SK-N-DZ (cell line): ENCODE measurements at regions not wholly inside any gene's neighbourhood (a gene's known extent, or its start where the extent isn't known, plus 50 kb on each side); places are given as distances from the start of the nearest gene placed in this dataset.

ENCODE experiments used
- DNase-seq: peaks from one replicate; pipeline ENCODE4 v3.0.0-alpha.2; 2015; ENCODE audit warnings: low spot score

- no peak for DNase-seq
These were observed 496.7 kb upstream of the CFAP20DC start for GRCh38 chr3:59546522-59546921.

- DNase-seq, result no peak
These were observed 495.5 kb upstream of the CFAP20DC start for GRCh38 chr3:59545374-59545773.

- DNase-seq, result no peak
These were observed 492.5 kb upstream of the CFAP20DC start for GRCh38 chr3:59542276-59542675.

- no peak for DNase-seq
These were observed 490.9 kb upstream of the CFAP20DC start for GRCh38 chr3:59540696-59541095.

- no peak for DNase-seq
These were observed 490.4 kb upstream of the CFAP20DC start for GRCh38 chr3:59540241-59540640.

GRCh38 chr3:59538753-59539432 is 489.1 kb upstream of the CFAP20DC start:
- peak; percentile 9 for DNase-seq

- no peak for DNase-seq
These were observed 486.0 kb upstream of the CFAP20DC start for GRCh38 chr3:59535791-59536221.

GRCh38 chr3:59531994-59532393 is 482.2 kb upstream of the CFAP20DC start:
- DNase-seq, result no peak

- DNase-seq, result no peak
These were observed 481.4 kb upstream of the CFAP20DC start for GRCh38 chr3:59531066-59531745.

- no peak for DNase-seq
These were observed 478.4 kb upstream of the CFAP20DC start for GRCh38 chr3:59528251-59528650.

- no peak for DNase-seq
These were observed 477.7 kb upstream of the CFAP20DC start for GRCh38 chr3:59527493-59527892.

GRCh38 chr3:59526999-59527398 is 477.2 kb upstream of the CFAP20DC start:
- DNase-seq, result no peak

GRCh38 chr3:59522550-59522949 is 472.7 kb upstream of the CFAP20DC start:
- DNase-seq, result no peak

GRCh38 chr3:59519094-59519493 is 469.3 kb upstream of the CFAP20DC start:
- DNase-seq, result no peak

GRCh38 chr3:59518283-59519055 is 468.6 kb upstream of the CFAP20DC start:
- no peak for DNase-seq

- DNase-seq, result no peak
These were observed 467.6 kb upstream of the CFAP20DC start for GRCh38 chr3:59517388-59517787.

GRCh38 chr3:59515966-59516365 is 466.1 kb upstream of the CFAP20DC start:
- DNase-seq, result no peak

GRCh38 chr3:59514865-59515482 is 465.1 kb upstream of the CFAP20DC start:
- no peak for DNase-seq

- DNase-seq, result no peak
These were observed 463.7 kb upstream of the CFAP20DC start for GRCh38 chr3:59513570-59513969.

GRCh38 chr3:59512066-59512465 is 462.2 kb upstream of the CFAP20DC start:
- DNase-seq, result no peak

- no peak for DNase-seq
These were observed 460.8 kb upstream of the CFAP20DC start for GRCh38 chr3:59510576-59510975.

- no peak for DNase-seq
These were observed 458.4 kb upstream of the CFAP20DC start for GRCh38 chr3:59508273-59508672.
